ENCODE measurements at regions not wholly inside any gene's neighbourhood (a gene's known extent, or its start where the extent isn't known, plus 50 kb on each side); places are given as distances from the start of the nearest gene placed in this dataset.

- no peak for TF ChIP-seq EZH2 (IDR thresholded peaks at IDR 0.05; ENCODE audit: borderline replicate concordance, low read length)
- TF ChIP-seq CTCF (IDR thresholded peaks at IDR 0.05; ENCODE audit: low read length): no peak
Observed at GRCh38 chrX:45353456-45353855, 152.8 kb upstream of the DIPK2B start.

Data from OCI-LY1 (cell line).